HepG2 (cell line): ENCODE measurements at regions not wholly inside any gene's neighbourhood (a gene's known extent, or its start where the extent isn't known, plus 50 kb on each side); places are given as distances from the start of the nearest gene placed in this dataset.

Source experiments
- ARNT ChIP-seq: fragments of 450-650 bp; IDR thresholded peaks from 2 replicates; pipeline ENCODE4 v1.6.1; 2017
- CHD4 ChIP-seq: fragments of 200-600 bp; sonication (generic); IDR thresholded peaks from 2 replicates; pipeline ENCODE4 v1.7.0; 2017; ENCODE audit warnings: mild to moderate bottlenecking, low read length, borderline replicate concordance

- TF ChIP-seq CHD4, result no peak
- TF ChIP-seq ARNT, result no peak
Measured at GRCh38 chr9:1839909-1840308, 175.2 kb upstream of the SMARCA2 start.
